Astrocyte (in vitro differentiated cells and primary cell): ENCODE measurements at regions not wholly inside any gene's neighbourhood (a gene's known extent, or its start where the extent isn't known, plus 50 kb on each side); places are given as distances from the start of the nearest gene placed in this dataset.

Experiments
- EZH2 ChIP-seq: IDR thresholded peaks from 2 replicates; pipeline ENCODE4 v1.6.1; 2012; ENCODE audit warnings: mild to moderate bottlenecking, low read length, inconsistent platforms; ENCODE audit not compliant: insufficient read depth
- TF ChIP-seq, protein P1 (sequence below): IDR thresholded peaks from 2 replicates; pipeline ENCODE4 v1.5.1; 2011; ENCODE audit warnings: low read depth, mild to moderate bottlenecking, inconsistent platforms, low read length, moderate library complexity; ENCODE audit not compliant: insufficient read depth

DNA sequence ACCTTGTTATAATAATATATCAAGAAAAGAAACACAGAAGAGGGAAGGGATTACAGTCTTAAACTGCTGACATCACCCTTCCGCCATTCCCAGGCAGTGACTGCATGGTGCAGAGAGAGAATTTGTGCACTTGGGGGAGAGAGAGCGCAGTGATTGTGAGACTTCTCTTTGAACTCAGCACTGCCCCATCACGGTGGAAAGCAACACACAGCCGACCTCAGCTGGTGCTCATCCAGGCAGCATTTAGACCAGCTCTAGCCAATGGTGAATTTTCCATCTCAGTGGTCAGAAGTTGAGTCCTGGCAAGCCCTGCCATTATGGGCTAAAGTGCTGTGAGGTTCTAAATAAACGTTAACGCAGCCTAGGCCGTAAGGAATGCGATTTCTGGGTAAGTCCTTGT lies 1681.5 kb downstream of the EFNB2 start:
- TF ChIP-seq, protein P1, sequence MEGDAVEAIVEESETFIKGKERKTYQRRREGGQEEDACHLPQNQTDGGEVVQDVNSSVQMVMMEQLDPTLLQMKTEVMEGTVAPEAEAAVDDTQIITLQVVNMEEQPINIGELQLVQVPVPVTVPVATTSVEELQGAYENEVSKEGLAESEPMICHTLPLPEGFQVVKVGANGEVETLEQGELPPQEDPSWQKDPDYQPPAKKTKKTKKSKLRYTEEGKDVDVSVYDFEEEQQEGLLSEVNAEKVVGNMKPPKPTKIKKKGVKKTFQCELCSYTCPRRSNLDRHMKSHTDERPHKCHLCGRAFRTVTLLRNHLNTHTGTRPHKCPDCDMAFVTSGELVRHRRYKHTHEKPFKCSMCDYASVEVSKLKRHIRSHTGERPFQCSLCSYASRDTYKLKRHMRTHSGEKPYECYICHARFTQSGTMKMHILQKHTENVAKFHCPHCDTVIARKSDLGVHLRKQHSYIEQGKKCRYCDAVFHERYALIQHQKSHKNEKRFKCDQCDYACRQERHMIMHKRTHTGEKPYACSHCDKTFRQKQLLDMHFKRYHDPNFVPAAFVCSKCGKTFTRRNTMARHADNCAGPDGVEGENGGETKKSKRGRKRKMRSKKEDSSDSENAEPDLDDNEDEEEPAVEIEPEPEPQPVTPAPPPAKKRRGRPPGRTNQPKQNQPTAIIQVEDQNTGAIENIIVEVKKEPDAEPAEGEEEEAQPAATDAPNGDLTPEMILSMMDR: no peak
- no peak for TF ChIP-seq EZH2
